Ishikawa (cell line): ENCODE measurements at regions not wholly inside any gene's neighbourhood (a gene's known extent, or its start where the extent isn't known, plus 50 kb on each side); places are given as distances from the start of the nearest gene placed in this dataset.

ENCODE experiments used
- CEBPB ChIP-seq: IDR thresholded peaks from 2 replicates; pipeline ENCODE4 v1.6.1; 2012
- EP300 ChIP-seq: IDR thresholded peaks from 2 replicates; pipeline ENCODE4 v1.6.1; 2012; ENCODE audit warnings: borderline replicate concordance
- MAX ChIP-seq: IDR thresholded peaks from 2 replicates; pipeline ENCODE4 v1.6.1; 2012
- TAF1 ChIP-seq: IDR thresholded peaks from 2 replicates; pipeline ENCODE4 v1.6.1; 2012; ENCODE audit warnings: low read depth, mild to moderate bottlenecking
- TCF12 ChIP-seq: IDR thresholded peaks from 2 replicates; pipeline ENCODE4 v1.6.1; 2012; ENCODE audit warnings: low read depth

- TF ChIP-seq EP300 (no peak), CEBPB (no peak), TCF12 (no peak), MAX (no peak), TAF1 (no peak)
Measured at GRCh38 chr7:132646052-132646451, 69.8 kb upstream of the PLXNA4 start.
